ENCODE measurements at regions not wholly inside any gene's neighbourhood (a gene's known extent, or its start where the extent isn't known, plus 50 kb on each side); places are given as distances from the start of the nearest gene placed in this dataset.

DNA sequence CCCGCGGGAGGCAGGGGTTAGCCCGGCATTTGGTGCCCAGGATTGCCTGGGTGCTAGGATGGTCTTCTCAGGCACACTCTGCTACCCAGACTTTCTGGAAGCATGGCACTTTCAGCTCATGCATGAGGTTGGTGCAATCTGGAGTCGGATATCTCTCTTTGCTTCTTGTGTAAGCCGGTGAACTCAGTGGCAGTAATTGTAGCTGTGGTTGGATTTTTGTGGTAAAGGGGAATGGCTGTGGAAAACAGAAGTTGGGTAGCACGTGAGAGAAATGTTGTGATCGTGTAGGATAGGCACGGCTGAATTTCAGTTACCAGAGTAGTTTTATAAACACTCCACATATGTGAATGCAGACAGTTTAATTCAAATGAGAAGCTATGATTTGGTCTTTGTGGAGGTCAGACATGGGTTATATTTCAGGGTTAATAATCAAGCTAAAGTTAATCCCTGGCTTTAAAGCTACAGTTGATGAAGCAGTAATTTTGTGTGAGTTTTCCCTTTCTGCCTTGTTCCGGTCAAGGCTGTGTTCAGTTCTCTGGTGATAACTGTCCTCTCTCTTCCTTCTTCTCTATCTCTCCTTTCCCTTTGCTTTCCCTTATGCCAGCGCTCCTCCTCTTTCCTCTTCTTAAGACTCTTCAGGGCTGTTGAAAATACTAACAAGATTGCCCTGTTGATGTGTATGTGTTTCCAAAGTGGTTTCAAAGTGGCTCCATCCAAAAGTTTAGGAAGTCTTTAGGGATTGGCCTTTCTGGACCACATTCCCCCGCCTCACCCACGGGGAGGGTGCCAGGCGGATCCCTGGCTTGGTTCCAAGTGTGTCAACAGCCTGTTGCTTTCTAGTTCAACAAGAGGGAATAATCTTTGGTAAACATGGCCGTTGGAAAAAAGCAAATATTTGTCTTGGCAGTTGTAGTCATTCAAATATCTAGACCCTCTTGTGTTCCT lies 404.6 kb upstream of the C2CD4B start:
- TF ChIP-seq NFIC (IDR thresholded peaks at IDR 0.05), result peak; percentile 26; the same call in 1 of the 2 replicates
- no peak for TF ChIP-seq TAF1 (IDR thresholded peaks at IDR 0.05; ENCODE audit: low read depth)

DNA sequence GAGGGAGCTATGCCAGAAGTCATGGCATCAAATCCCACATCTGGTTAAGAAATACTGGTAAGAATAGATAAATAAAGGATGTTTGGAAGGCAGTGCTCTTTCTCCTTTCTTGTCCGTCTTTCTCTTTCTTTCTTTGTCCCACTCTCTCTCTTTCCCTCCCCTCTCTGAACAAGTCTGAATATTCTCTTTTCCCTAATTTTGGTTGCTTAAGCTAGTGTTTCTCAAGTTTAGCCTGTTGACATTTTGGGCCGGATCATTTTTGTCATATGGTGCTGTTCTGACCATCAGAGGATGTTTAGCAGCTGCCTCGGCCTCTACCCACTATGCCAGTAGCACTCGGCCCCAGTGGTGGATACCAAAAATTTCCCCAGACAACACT lies 405.3 kb upstream of the C2CD4B start:
- TF ChIP-seq EP300 (IDR thresholded peaks at IDR 0.05; ENCODE audit: borderline replicate concordance) (no peak), CREB1 (IDR thresholded peaks at IDR 0.05; ENCODE audit: low read depth) (no peak), YY1 (IDR thresholded peaks at IDR 0.05; ENCODE audit: low read depth) (no peak), TCF12 (IDR thresholded peaks at IDR 0.05; ENCODE audit: low read depth) (no peak), ZBTB7A (IDR thresholded peaks at IDR 0.05; ENCODE audit: low read depth) (no peak), FOXM1 (IDR thresholded peaks at IDR 0.05; ENCODE audit: borderline replicate concordance, low read depth) (no peak), CEBPB (IDR thresholded peaks at IDR 0.05) (no peak)
- TF ChIP-seq, protein P1, sequence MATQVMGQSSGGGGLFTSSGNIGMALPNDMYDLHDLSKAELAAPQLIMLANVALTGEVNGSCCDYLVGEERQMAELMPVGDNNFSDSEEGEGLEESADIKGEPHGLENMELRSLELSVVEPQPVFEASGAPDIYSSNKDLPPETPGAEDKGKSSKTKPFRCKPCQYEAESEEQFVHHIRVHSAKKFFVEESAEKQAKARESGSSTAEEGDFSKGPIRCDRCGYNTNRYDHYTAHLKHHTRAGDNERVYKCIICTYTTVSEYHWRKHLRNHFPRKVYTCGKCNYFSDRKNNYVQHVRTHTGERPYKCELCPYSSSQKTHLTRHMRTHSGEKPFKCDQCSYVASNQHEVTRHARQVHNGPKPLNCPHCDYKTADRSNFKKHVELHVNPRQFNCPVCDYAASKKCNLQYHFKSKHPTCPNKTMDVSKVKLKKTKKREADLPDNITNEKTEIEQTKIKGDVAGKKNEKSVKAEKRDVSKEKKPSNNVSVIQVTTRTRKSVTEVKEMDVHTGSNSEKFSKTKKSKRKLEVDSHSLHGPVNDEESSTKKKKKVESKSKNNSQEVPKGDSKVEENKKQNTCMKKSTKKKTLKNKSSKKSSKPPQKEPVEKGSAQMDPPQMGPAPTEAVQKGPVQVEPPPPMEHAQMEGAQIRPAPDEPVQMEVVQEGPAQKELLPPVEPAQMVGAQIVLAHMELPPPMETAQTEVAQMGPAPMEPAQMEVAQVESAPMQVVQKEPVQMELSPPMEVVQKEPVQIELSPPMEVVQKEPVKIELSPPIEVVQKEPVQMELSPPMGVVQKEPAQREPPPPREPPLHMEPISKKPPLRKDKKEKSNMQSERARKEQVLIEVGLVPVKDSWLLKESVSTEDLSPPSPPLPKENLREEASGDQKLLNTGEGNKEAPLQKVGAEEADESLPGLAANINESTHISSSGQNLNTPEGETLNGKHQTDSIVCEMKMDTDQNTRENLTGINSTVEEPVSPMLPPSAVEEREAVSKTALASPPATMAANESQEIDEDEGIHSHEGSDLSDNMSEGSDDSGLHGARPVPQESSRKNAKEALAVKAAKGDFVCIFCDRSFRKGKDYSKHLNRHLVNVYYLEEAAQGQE (IDR thresholded peaks at IDR 0.05; ENCODE audit: low read depth), result no peak

DNA sequence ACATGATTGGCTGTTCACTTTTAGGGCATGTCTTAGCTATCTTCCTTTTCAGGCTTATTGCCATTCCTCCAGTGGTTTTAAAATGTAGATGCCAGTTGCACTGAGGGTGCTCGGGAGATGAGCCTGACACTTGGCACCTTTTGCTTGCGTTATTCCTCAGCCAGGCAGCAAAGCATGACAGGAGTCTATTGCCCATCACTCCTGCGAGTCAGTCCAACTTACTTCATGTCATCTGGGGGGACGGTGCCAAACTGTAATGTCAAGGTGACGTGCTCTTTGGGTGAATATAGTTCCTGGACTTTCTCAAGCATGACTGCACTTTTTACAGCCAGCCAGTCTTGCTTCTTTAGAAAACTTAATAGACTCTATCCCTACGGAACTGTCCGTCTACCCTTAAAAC lies 406.0 kb upstream of the C2CD4B start:
- TF ChIP-seq CREB1 (IDR thresholded peaks at IDR 0.05; ENCODE audit: low read depth) (no peak), EGR1 (IDR thresholded peaks at IDR 0.05) (no peak), FOXM1 (IDR thresholded peaks at IDR 0.05; ENCODE audit: borderline replicate concordance, low read depth) (no peak)

DNA sequence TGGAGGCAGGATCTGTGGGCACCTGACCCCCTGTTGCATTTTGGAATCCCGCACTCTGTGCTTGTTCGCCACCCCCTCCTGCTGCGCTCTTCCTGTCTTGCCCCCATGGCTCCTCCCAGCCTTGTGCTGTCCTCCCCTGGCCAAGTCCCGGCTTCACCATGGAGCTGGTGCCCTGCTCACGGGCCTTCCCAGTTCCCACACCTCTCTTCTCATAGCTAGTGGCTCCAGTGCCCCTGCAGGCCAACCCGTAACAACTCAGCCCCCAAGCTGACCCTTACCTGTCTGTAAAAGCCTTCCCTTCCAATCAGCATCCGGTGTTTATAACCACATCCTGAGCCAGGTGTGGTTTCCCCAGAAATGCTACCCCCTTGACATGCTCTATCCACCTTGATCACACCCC lies 407.7 kb upstream of the C2CD4B start:
- TF ChIP-seq EP300 (IDR thresholded peaks at IDR 0.05; ENCODE audit: borderline replicate concordance), result no peak
- no peak for TF ChIP-seq TAF1 (IDR thresholded peaks at IDR 0.05; ENCODE audit: low read depth)
- no peak for TF ChIP-seq CREB1 (IDR thresholded peaks at IDR 0.05; ENCODE audit: low read depth)
- TF ChIP-seq, protein P2, sequence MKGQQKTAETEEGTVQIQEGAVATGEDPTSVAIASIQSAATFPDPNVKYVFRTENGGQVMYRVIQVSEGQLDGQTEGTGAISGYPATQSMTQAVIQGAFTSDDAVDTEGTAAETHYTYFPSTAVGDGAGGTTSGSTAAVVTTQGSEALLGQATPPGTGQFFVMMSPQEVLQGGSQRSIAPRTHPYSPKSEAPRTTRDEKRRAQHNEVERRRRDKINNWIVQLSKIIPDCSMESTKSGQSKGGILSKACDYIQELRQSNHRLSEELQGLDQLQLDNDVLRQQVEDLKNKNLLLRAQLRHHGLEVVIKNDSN (IDR thresholded peaks at IDR 0.05), result no peak
- no peak for TF ChIP-seq ZBTB7A (IDR thresholded peaks at IDR 0.05; ENCODE audit: low read depth)
- no peak for TF ChIP-seq RAD21 (IDR thresholded peaks at IDR 0.05; ENCODE audit: low read depth)
- no peak for TF ChIP-seq TEAD4 (IDR thresholded peaks at IDR 0.05)
- TF ChIP-seq FOXM1 (IDR thresholded peaks at IDR 0.05; ENCODE audit: borderline replicate concordance, low read depth), result no peak
- TF ChIP-seq, protein P1 (IDR thresholded peaks at IDR 0.05; ENCODE audit: low read depth), result no peak
- TF ChIP-seq CEBPB (IDR thresholded peaks at IDR 0.05), result no peak
- TF ChIP-seq, protein P3, sequence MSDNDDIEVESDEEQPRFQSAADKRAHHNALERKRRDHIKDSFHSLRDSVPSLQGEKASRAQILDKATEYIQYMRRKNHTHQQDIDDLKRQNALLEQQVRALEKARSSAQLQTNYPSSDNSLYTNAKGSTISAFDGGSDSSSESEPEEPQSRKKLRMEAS (IDR thresholded peaks at IDR 0.05), result no peak
- no peak for TF ChIP-seq TCF12 (IDR thresholded peaks at IDR 0.05; ENCODE audit: low read depth)
- TF ChIP-seq EGR1 (IDR thresholded peaks at IDR 0.05), result no peak
- TF ChIP-seq YY1 (IDR thresholded peaks at IDR 0.05; ENCODE audit: low read depth), result no peak
- TF ChIP-seq NFIC (IDR thresholded peaks at IDR 0.05), result no peak

DNA sequence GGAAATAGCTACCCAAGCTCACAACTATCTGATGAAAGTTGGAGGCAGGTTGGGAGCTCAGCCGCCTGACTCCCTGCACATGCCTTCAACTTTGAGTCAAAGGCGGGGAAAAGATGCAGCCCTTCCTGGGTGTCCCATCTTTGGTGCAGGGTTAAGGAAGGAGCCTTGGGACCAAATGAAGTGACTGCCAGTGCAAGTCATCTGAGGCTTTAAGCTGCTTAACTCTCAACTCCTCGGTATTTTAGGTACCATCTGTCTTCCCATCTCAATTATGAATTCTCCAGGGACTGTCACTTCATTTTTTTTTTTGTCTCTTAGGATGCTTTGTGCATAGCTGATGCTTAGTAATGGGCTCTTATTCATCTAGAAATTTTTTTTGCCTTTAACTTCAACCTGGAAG lies 408.8 kb upstream of the C2CD4B start:
- TF ChIP-seq CEBPB (IDR thresholded peaks at IDR 0.05) (no peak), CREB1 (IDR thresholded peaks at IDR 0.05; ENCODE audit: low read depth) (no peak), EP300 (IDR thresholded peaks at IDR 0.05; ENCODE audit: borderline replicate concordance) (no peak), RAD21 (IDR thresholded peaks at IDR 0.05; ENCODE audit: low read depth) (no peak), TCF12 (IDR thresholded peaks at IDR 0.05; ENCODE audit: low read depth) (no peak), ZBTB7A (IDR thresholded peaks at IDR 0.05; ENCODE audit: low read depth) (no peak), NFIC (IDR thresholded peaks at IDR 0.05) (no peak), FOXM1 (IDR thresholded peaks at IDR 0.05; ENCODE audit: borderline replicate concordance, low read depth) (no peak), TEAD4 (IDR thresholded peaks at IDR 0.05) (no peak), YY1 (IDR thresholded peaks at IDR 0.05; ENCODE audit: low read depth) (no peak), TAF1 (IDR thresholded peaks at IDR 0.05; ENCODE audit: low read depth) (no peak), EGR1 (IDR thresholded peaks at IDR 0.05) (no peak)
- TF ChIP-seq, protein P2 (IDR thresholded peaks at IDR 0.05), result no peak
- TF ChIP-seq, protein P3 (IDR thresholded peaks at IDR 0.05), result no peak

DNA sequence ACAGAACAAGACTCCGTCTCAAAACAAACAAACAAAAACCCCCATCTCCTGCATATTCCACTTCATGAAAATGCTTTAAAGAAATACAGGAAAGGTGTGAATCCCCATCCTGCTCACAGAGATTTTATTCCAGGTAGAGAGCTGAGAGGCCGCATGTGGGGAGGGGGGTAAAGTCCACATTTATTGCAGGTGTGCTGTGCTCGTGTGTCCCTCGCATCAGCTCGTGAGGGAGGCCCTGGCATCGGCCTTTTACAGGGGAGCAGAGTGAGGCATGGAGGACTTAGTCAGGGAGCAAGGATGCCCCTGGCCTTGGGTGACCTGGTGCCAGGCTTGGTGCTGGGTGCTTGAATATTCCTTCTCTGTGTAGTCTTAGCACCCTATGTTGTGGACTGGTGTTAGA lies 413.5 kb upstream of the C2CD4B start:
- TF ChIP-seq CEBPB (IDR thresholded peaks at IDR 0.05) (no peak), RAD21 (IDR thresholded peaks at IDR 0.05; ENCODE audit: low read depth) (no peak), YY1 (IDR thresholded peaks at IDR 0.05; ENCODE audit: low read depth) (no peak), TCF12 (IDR thresholded peaks at IDR 0.05; ENCODE audit: low read depth) (no peak)
- TF ChIP-seq, protein P3 (IDR thresholded peaks at IDR 0.05), result no peak
- TF ChIP-seq, protein P1 (IDR thresholded peaks at IDR 0.05; ENCODE audit: low read depth), result no peak
